ENCODE measurements at regions not wholly inside any gene's neighbourhood (a gene's known extent, or its start where the extent isn't known, plus 50 kb on each side); places are given as distances from the start of the nearest gene placed in this dataset.

DNA sequence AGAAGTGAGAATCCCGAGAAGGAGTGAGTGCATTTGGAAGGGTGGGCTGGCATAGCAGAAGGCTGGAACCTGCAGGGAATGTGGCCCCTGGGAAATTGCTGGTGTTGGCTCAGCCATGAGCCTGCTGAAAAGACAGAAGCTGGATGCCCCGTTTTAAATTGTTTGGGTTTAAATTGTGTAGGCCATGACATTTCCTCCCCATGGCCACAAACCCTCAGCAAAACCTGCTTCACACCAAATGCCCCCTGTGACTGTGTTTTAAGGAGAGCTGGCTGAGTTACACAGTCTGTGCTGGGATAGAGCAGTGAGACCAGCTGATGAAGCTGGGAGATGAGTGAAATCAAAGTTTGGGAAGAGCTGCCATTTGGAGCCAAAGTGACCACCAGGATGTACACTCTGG, 216.3 kb upstream of the RGMA start:
- Histone ChIP-seq H2AFZ (no peak overlapping the region), H4K20me1 (ENCODE audit: insufficient read depth, poor library complexity, severe bottlenecking) (no peaks in the 10 kb centered on the region), H3K4me1 (ENCODE audit: insufficient read depth) (no peaks in the 10 kb centered on the region), H3K27me3 (no peaks in the 10 kb centered on the region), H3K27ac (no peak overlapping the region), H3K4me2 (no peak overlapping the region), H3K36me3 (replicated peaks; ENCODE audit: insufficient read depth, low read depth) (no peaks in the 10 kb centered on the region), H3K4me3 (no peak overlapping the region), H3K9me2 (replicated peaks; ENCODE audit: insufficient read depth) (no peaks in the 10 kb centered on the region), H3K9me3 (ENCODE audit: low read depth) (no peaks in the 10 kb centered on the region), H3K79me2 (no peaks in the 10 kb centered on the region)
- TF ChIP-seq, protein P1, sequence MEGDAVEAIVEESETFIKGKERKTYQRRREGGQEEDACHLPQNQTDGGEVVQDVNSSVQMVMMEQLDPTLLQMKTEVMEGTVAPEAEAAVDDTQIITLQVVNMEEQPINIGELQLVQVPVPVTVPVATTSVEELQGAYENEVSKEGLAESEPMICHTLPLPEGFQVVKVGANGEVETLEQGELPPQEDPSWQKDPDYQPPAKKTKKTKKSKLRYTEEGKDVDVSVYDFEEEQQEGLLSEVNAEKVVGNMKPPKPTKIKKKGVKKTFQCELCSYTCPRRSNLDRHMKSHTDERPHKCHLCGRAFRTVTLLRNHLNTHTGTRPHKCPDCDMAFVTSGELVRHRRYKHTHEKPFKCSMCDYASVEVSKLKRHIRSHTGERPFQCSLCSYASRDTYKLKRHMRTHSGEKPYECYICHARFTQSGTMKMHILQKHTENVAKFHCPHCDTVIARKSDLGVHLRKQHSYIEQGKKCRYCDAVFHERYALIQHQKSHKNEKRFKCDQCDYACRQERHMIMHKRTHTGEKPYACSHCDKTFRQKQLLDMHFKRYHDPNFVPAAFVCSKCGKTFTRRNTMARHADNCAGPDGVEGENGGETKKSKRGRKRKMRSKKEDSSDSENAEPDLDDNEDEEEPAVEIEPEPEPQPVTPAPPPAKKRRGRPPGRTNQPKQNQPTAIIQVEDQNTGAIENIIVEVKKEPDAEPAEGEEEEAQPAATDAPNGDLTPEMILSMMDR (IDR thresholded peaks at IDR 0.05; ENCODE audit: poor library complexity), result no peak
- no peak for DNase-seq (ENCODE audit: low spot score)
- WGBS (ENCODE audit: low lambda C conversion rate, missing lambda C conversion rate), result 84% methylated on average over 2 of the region's 2 CpGs

DNA sequence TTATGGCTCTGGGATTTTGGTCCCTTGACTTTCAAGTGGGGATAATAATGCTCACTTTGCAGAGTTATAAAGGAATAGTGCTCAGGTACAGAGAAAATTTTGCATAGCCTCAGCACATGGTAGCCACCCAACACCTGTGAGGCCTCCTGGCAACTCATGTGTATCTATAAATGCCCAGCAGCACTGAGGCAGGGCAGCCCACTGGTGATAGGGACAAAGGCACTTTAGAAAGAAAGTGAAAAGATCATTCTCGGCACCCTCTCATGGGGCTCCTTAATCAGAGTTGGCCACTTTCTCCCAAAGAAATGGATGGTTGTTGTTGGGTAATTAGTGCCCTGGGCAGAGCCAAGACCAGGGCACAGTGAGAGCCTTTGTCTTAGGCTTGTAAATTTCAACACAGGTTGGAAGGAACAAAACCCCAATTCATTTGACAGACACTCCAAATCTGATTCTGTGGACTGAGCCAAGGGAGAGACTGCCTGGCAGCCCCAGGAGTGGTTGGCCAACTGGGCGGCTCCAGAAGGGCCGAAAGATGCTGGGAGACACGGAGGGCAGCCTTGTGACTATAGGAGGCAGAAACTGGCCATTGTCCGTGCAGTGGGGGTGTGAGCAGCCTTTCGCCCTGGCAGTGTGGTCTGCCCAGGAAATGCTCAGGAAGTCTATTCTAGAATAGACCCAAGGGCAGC, 213.2 kb upstream of the RGMA start:
- TF ChIP-seq, protein P1 (IDR thresholded peaks at IDR 0.05; ENCODE audit: poor library complexity), result no peak
- TF ChIP-seq EZH2phosphoT487 (IDR thresholded peaks at IDR 0.05; ENCODE audit: low read depth, severe bottlenecking, unreplicated experiment) (no peak), EZH2 (IDR thresholded peaks at IDR 0.05; ENCODE audit: borderline replicate concordance) (no peak)
- 92% methylated on average over 6 of the region's 6 CpGs for WGBS (ENCODE audit: low lambda C conversion rate, missing lambda C conversion rate)

DNA sequence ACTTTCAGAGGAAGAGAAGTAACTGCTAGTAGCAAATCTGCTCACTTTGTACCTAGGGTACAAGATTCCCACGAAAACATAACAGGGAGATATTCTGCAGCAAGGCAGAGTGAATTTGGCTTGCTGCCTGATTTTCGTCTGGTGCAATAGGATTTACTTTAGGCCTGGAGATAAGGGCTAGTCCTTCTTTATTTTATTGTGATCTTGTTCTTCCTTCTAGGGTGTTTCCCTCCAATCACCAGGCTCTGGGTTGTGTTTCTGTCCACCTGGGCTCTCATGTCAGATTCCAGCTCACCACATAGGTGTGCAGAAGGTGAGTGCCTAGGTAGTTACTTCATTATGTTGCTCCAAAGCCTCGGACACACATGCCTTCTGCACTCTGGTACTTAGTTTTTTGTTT, 211.8 kb upstream of the RGMA start:
- Histone ChIP-seq H3K36me3 (replicated peaks; ENCODE audit: insufficient read depth, low read depth) (no peaks in the 10 kb centered on the region), H3K4me1 (ENCODE audit: insufficient read depth) (no peaks in the 10 kb centered on the region), H3K9me2 (replicated peaks; ENCODE audit: insufficient read depth) (no peaks in the 10 kb centered on the region), H4K20me1 (ENCODE audit: insufficient read depth, poor library complexity, severe bottlenecking) (no peaks in the 10 kb centered on the region), H2AFZ (no peak overlapping the region), H3K9me3 (ENCODE audit: low read depth) (no peaks in the 10 kb centered on the region), H3K79me2 (no peaks in the 10 kb centered on the region), H3K4me2 (no peak overlapping the region), H3K27me3 (no peaks in the 10 kb centered on the region), H3K4me3 (no peak overlapping the region), H3K27ac (no peak overlapping the region)
- peak; percentile 20 for DNase-seq (ENCODE audit: low spot score)
- WGBS (ENCODE audit: low lambda C conversion rate, missing lambda C conversion rate), result 54% methylated on average over 3 of the region's 3 CpGs
- TF ChIP-seq EZH2 (IDR thresholded peaks at IDR 0.05; ENCODE audit: borderline replicate concordance), result no peak
- TF ChIP-seq EZH2phosphoT487 (IDR thresholded peaks at IDR 0.05; ENCODE audit: low read depth, severe bottlenecking, unreplicated experiment), result no peak
- TF ChIP-seq, protein P1 (IDR thresholded peaks at IDR 0.05; ENCODE audit: poor library complexity), result no peak

More for the DNA sequence above, 213.2 kb upstream of the RGMA start:
- no peak for DNase-seq (ENCODE audit: low spot score)
- no peaks in the 10 kb centered on the region for H3K9me3 ChIP-seq (ENCODE audit: low read depth)
- H3K27me3 ChIP-seq, result no peaks in the 10 kb centered on the region
- H3K79me2 ChIP-seq, result no peaks in the 10 kb centered on the region
- no peak overlapping the region for H2AFZ ChIP-seq
- no peaks in the 10 kb centered on the region for H3K9me2 ChIP-seq (replicated peaks; ENCODE audit: insufficient read depth)
- no peak overlapping the region for H3K27ac ChIP-seq
- H3K36me3 ChIP-seq (replicated peaks; ENCODE audit: insufficient read depth, low read depth), result no peaks in the 10 kb centered on the region
- no peaks in the 10 kb centered on the region for H4K20me1 ChIP-seq (ENCODE audit: insufficient read depth, poor library complexity, severe bottlenecking)
- no peak overlapping the region for H3K4me3 ChIP-seq
- H3K4me2 ChIP-seq, result no peak overlapping the region
- no peaks in the 10 kb centered on the region for H3K4me1 ChIP-seq (ENCODE audit: insufficient read depth)

DNA sequence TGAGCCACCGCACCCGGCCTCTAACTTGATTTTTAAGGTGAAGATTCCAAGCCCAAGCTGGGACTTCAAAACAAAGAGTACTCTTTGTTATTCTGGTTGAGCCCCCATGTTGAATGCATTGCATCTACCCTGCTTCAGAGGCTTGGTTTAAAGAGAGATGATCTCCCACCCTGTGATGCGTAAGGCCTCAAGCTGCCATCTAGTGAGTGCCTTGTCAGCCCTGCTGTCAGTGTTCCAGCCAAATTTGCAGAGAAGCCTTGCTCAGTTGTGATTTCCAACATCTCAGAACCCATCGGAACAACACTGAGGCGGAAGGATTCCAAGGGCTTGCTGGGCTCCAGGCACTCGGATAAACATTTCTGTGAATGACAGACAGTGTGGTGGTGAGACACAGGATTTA, 210.7 kb upstream of the RGMA start:
- 95% methylated on average over 6 of the region's 6 CpGs for WGBS (ENCODE audit: low lambda C conversion rate, missing lambda C conversion rate)
- DNase-seq (ENCODE audit: low spot score), result no peak
- TF ChIP-seq, protein P1 (IDR thresholded peaks at IDR 0.05; ENCODE audit: poor library complexity), result no peak
- TF ChIP-seq EZH2 (IDR thresholded peaks at IDR 0.05; ENCODE audit: borderline replicate concordance), result no peak
- no peak for TF ChIP-seq EZH2phosphoT487 (IDR thresholded peaks at IDR 0.05; ENCODE audit: low read depth, severe bottlenecking, unreplicated experiment)

More for the DNA sequence above, 210.7 kb upstream of the RGMA start:
- no peak overlapping the region for H2AFZ ChIP-seq
- no peaks in the 10 kb centered on the region for H3K36me3 ChIP-seq (replicated peaks; ENCODE audit: insufficient read depth, low read depth)
- no peaks in the 10 kb centered on the region for H3K27me3 ChIP-seq
- no peak overlapping the region for H3K27ac ChIP-seq
- H3K9me2 ChIP-seq (replicated peaks; ENCODE audit: insufficient read depth), result no peaks in the 10 kb centered on the region
- no peaks in the 10 kb centered on the region for H3K79me2 ChIP-seq
- no peaks in the 10 kb centered on the region for H3K9me3 ChIP-seq (ENCODE audit: low read depth)
- H3K4me3 ChIP-seq, result no peak overlapping the region
- H4K20me1 ChIP-seq (ENCODE audit: insufficient read depth, poor library complexity, severe bottlenecking), result no peaks in the 10 kb centered on the region
- no peaks in the 10 kb centered on the region for H3K4me1 ChIP-seq (ENCODE audit: insufficient read depth)
- no peak overlapping the region for H3K4me2 ChIP-seq

All from hepatocyte (in vitro differentiated cells).